IPS DF 4.7 (cell line): ENCODE measurements at regions not wholly inside any gene's neighbourhood (a gene's known extent, or its start where the extent isn't known, plus 50 kb on each side); places are given as distances from the start of the nearest gene placed in this dataset.
"Not testable (repeated sequence)": the region's sequence is repeated elsewhere in the genome, so short reads cannot be mapped to it uniquely, and the experiment has no call there.

Source experiments
- DNase-seq: peaks from one replicate; pipeline ENCODE4 v3.0.0-alpha.2; 2013; ENCODE audit warnings: low spot score; ENCODE audit errors: extremely low read depth

GRCh38 chr1:189269011-189269410, 1208.7 kb downstream of the BRINP3 start:
- DNase-seq: peak; percentile 11

GRCh38 chr1:189274267-189274666, 1203.4 kb downstream of the BRINP3 start:
- no peak for DNase-seq

GRCh38 chr1:189275796-189276195, 1201.9 kb downstream of the BRINP3 start:
- DNase-seq: no peak

GRCh38 chr1:189289346-189289745, 1188.3 kb downstream of the BRINP3 start:
- DNase-seq: no peak

- no peak for DNase-seq
Measured at GRCh38 chr1:189301235-189301634, 1176.4 kb downstream of the BRINP3 start.

GRCh38 chr1:189305279-189305678, 1172.4 kb downstream of the BRINP3 start:
- DNase-seq: no peak

GRCh38 chr1:189311915-189312314, 1165.7 kb downstream of the BRINP3 start:
- no peak for DNase-seq

- DNase-seq: no peak
Measured at GRCh38 chr1:189312499-189312898, 1165.2 kb downstream of the BRINP3 start.

GRCh38 chr1:189313488-189313887, 1164.2 kb downstream of the BRINP3 start:
- DNase-seq: no peak

GRCh38 chr1:189315035-189315901, 1162.4 kb downstream of the BRINP3 start:
- no peak for DNase-seq

GRCh38 chr1:189323091-189323490, 1154.6 kb downstream of the BRINP3 start:
- no peak for DNase-seq

- DNase-seq: not testable (repeated sequence)
Measured at GRCh38 chr1:189331071-189331470, 1146.6 kb downstream of the BRINP3 start.

- DNase-seq: no peak
Measured at GRCh38 chr1:189336115-189337100, 1141.3 kb downstream of the BRINP3 start.

- no peak for DNase-seq
Measured at GRCh38 chr1:189349607-189350006, 1128.1 kb downstream of the BRINP3 start.

- DNase-seq: no peak
Measured at GRCh38 chr1:189350983-189351616, 1126.6 kb downstream of the BRINP3 start.

- DNase-seq: no peak
Measured at GRCh38 chr1:189351960-189352359, 1125.7 kb downstream of the BRINP3 start.

GRCh38 chr1:189356206-189356605, 1121.5 kb downstream of the BRINP3 start:
- no peak for DNase-seq

- no peak for DNase-seq
Measured at GRCh38 chr1:189357317-189357716, 1120.3 kb downstream of the BRINP3 start.

- DNase-seq: no peak
Measured at GRCh38 chr1:189369612-189370011, 1108.1 kb downstream of the BRINP3 start.

GRCh38 chr1:189374816-189375215, 1102.8 kb downstream of the BRINP3 start:
- no peak for DNase-seq

- no peak for DNase-seq
Measured at GRCh38 chr1:189405419-189405818, 1072.2 kb downstream of the BRINP3 start.

- no peak for DNase-seq
Measured at GRCh38 chr1:189409774-189410173, 1067.9 kb downstream of the BRINP3 start.
